ENCODE measurements at regions not wholly inside any gene's neighbourhood (a gene's known extent, or its start where the extent isn't known, plus 50 kb on each side); places are given as distances from the start of the nearest gene placed in this dataset.

GRCh38 chr11:130771708-130772107, 144.6 kb downstream of the SNX19 start:
- intact Hi-C loops (cut with micrococcal nuclease; ENCODE audit: unreplicated experiment), result no loop called here
- no peak for TF ChIP-seq CTCF (IDR thresholded peaks at IDR 0.05; ENCODE audit: unreplicated experiment)
- no peak overlapping the region for H3K4me3 Mint-ChIP-seq (ENCODE audit: low read depth, unreplicated experiment)
- no peaks in the 10 kb centered on the region for H3K36me3 Mint-ChIP-seq (ENCODE audit: insufficient read depth, unreplicated experiment)
- peaks cover 22% of the 10 kb centered on the region for H3K4me1 Mint-ChIP-seq (ENCODE audit: low read depth, unreplicated experiment)
- CTCF ChIA-PET, result no interaction called here
- H3K9me3 Mint-ChIP-seq (ENCODE audit: low read depth, unreplicated experiment), result no peaks in the 10 kb centered on the region
- H3K27ac Mint-ChIP-seq (ENCODE audit: unreplicated experiment), result no peak overlapping the region
- no peak for DNase-seq
- BruUV-seq (replicated peaks), result no TSS peak
- H3K27me3 Mint-ChIP-seq (ENCODE audit: unreplicated experiment), result no peaks in the 10 kb centered on the region

GRCh38 chr11:130772266-130773227, 143.7 kb downstream of the SNX19 start:
- BruUV-seq (replicated peaks), result no TSS peak
- no peaks in the 10 kb centered on the region for H3K27me3 Mint-ChIP-seq (ENCODE audit: unreplicated experiment)
- no peak overlapping the region for H3K4me3 Mint-ChIP-seq (ENCODE audit: low read depth, unreplicated experiment)
- peaks cover 22% of the 10 kb centered on the region for H3K4me1 Mint-ChIP-seq (ENCODE audit: low read depth, unreplicated experiment)
- intact Hi-C loops (cut with micrococcal nuclease; ENCODE audit: unreplicated experiment), result no loop called here
- CTCF ChIA-PET, result no interaction called here
- no peak for TF ChIP-seq CTCF (IDR thresholded peaks at IDR 0.05; ENCODE audit: unreplicated experiment)
- no peaks in the 10 kb centered on the region for H3K36me3 Mint-ChIP-seq (ENCODE audit: insufficient read depth, unreplicated experiment)
- no peak overlapping the region for H3K27ac Mint-ChIP-seq (ENCODE audit: unreplicated experiment)
- peak; percentile 3 for DNase-seq
- peaks cover 4% of the 10 kb centered on the region for H3K9me3 Mint-ChIP-seq (ENCODE audit: low read depth, unreplicated experiment)

GRCh38 chr11:130773244-130773820, 142.9 kb downstream of the SNX19 start:
- Mint-ChIP-seq H3K27me3 (ENCODE audit: unreplicated experiment) (no peaks in the 10 kb centered on the region), H3K4me1 (ENCODE audit: low read depth, unreplicated experiment) (peaks cover 22% of the 10 kb centered on the region), H3K36me3 (ENCODE audit: insufficient read depth, unreplicated experiment) (no peaks in the 10 kb centered on the region), H3K27ac (ENCODE audit: unreplicated experiment) (no peak overlapping the region), H3K4me3 (ENCODE audit: low read depth, unreplicated experiment) (no peak overlapping the region), H3K9me3 (ENCODE audit: low read depth, unreplicated experiment) (peaks cover 4% of the 10 kb centered on the region)
- TF ChIP-seq CTCF (IDR thresholded peaks at IDR 0.05; ENCODE audit: unreplicated experiment), result no peak
- CTCF ChIA-PET, result no interaction called here
- BruUV-seq (replicated peaks), result no TSS peak
- intact Hi-C loops (cut with micrococcal nuclease; ENCODE audit: unreplicated experiment), result no loop called here
- DNase-seq, result no peak

- Mint-ChIP-seq H3K9me3 (ENCODE audit: low read depth, unreplicated experiment) (peaks cover 4% of the 10 kb centered on the region), H3K27ac (ENCODE audit: unreplicated experiment) (no peak overlapping the region), H3K27me3 (ENCODE audit: unreplicated experiment) (no peaks in the 10 kb centered on the region), H3K36me3 (ENCODE audit: insufficient read depth, unreplicated experiment) (no peaks in the 10 kb centered on the region), H3K4me1 (ENCODE audit: low read depth, unreplicated experiment) (peaks cover 22% of the 10 kb centered on the region), H3K4me3 (ENCODE audit: low read depth, unreplicated experiment) (no peak overlapping the region)
- CTCF ChIA-PET, result no interaction called here
- intact Hi-C loops (cut with micrococcal nuclease; ENCODE audit: unreplicated experiment), result no loop called here
- no TSS peak for BruUV-seq (replicated peaks)
- no peak for TF ChIP-seq CTCF (IDR thresholded peaks at IDR 0.05; ENCODE audit: unreplicated experiment)
- no peak for DNase-seq
These were observed 141.6 kb downstream of the SNX19 start for GRCh38 chr11:130774703-130775102.

Data from Calu3 (cell line).